IMR-90 (cell line): ENCODE measurements at regions not wholly inside any gene's neighbourhood (a gene's known extent, or its start where the extent isn't known, plus 50 kb on each side); places are given as distances from the start of the nearest gene placed in this dataset.
"Not testable (repeated sequence)": the region's sequence is repeated elsewhere in the genome, so short reads cannot be mapped to it uniquely, and the experiment has no call there.

Source experiments
- ATAC-seq: fragments of 200-7000 bp; cut with Tn5 transposase; 2 replicates; pipeline ENCODE4 v1.9.1; 2020; ENCODE audit warnings: low read depth, mild to moderate bottlenecking, moderate library complexity
- BruUV-seq: library from RNA; stranded (reverse); fragments of 400-500 nt; replicated peaks from 2 replicates; lab custom pipeline; 2021; lab: Mats Ljungman, UMichigan
- CTCF ChIA-PET: fragments of 300-600 bp; formaldehyde crosslinking; extraction: SDS; loops from one replicate; lab custom pipeline; 2021; ENCODE audit warnings: antibody characterized with exemption; lab: Yijun Ruan, JAX
- POLR2A ChIA-PET: fragments of 300-600 bp; sonication (Branson Sonifier 250); formaldehyde crosslinking; loops from one replicate; lab custom pipeline; 2022; ENCODE audit warnings: antibody characterized with exemption; ENCODE audit not compliant: unreplicated experiment; lab: Charles Lee
- DNase-seq: peaks from one replicate; pipeline ENCODE4 v3.0.0; 2013
- H2AFZ ChIP-seq: replicated peaks from 2 replicates; pipeline ENCODE3; 2013; ENCODE audit warnings: low read length, mild to moderate bottlenecking; ENCODE audit not compliant: poor library complexity
- H2AK5ac ChIP-seq: 2 replicates; pipeline ENCODE4 v1.6.1; 2013; ENCODE audit warnings: low read depth, low read length, inconsistent platforms
- H2AK9ac ChIP-seq: replicated peaks from 2 replicates; pipeline ENCODE3; 2013; ENCODE audit warnings: mild to moderate bottlenecking, low read depth, low read length, moderate library complexity; ENCODE audit not compliant: poor library complexity
- H2BK120ac ChIP-seq: 2 replicates; pipeline ENCODE4 v1.6.1; 2013; ENCODE audit warnings: low read depth, low read length, inconsistent platforms
- H2BK15ac ChIP-seq: 3 replicates; pipeline ENCODE4 v1.6.1; 2013; ENCODE audit warnings: low read depth, low read length, inconsistent platforms
- H2BK20ac ChIP-seq: 2 replicates; pipeline ENCODE4 v1.6.1; 2013; ENCODE audit warnings: low read depth, mild to moderate bottlenecking, inconsistent platforms, low read length, moderate library complexity
- H2BK5ac ChIP-seq: 2 replicates; pipeline ENCODE4 v1.6.1; 2013; ENCODE audit warnings: mild to moderate bottlenecking, low read depth, low read length, inconsistent platforms; ENCODE audit not compliant: poor library complexity, severe bottlenecking
- H3K14ac ChIP-seq: replicated peaks from 2 replicates; pipeline ENCODE4 v1.6.1; 2013; ENCODE audit warnings: low read depth, low read length, inconsistent platforms
- H3K18ac ChIP-seq: 2 replicates; pipeline ENCODE4 v1.6.1; 2013; ENCODE audit warnings: low read depth, low read length, control low read depth
- H3K23ac ChIP-seq: 2 replicates; pipeline ENCODE4 v1.6.1; 2013; ENCODE audit warnings: low read depth, low read length, inconsistent platforms
- H3K27ac ChIP-seq: 2 replicates; pipeline ENCODE4 v1.5.1; 2013; ENCODE audit warnings: mild to moderate bottlenecking, control low read depth, low read length; ENCODE audit not compliant: insufficient read depth
- H3K27me3 ChIP-seq: 2 replicates; pipeline ENCODE4 v1.6.1; 2013; ENCODE audit warnings: low read length; ENCODE audit not compliant: control insufficient read depth, insufficient read depth
- H3K36me3 ChIP-seq: 2 replicates; pipeline ENCODE4 v1.6.1; 2013; ENCODE audit warnings: low read length, mixed read lengths; ENCODE audit not compliant: control insufficient read depth, insufficient read depth
- H3K4ac ChIP-seq: 2 replicates; pipeline ENCODE4 v1.6.1; 2013; ENCODE audit warnings: low read depth, low read length, inconsistent platforms
- H3K4me1 ChIP-seq: 2 replicates; pipeline ENCODE4 v1.6.1; 2013; ENCODE audit warnings: low read length, mixed read lengths; ENCODE audit not compliant: control insufficient read depth, insufficient read depth
- H3K4me2 ChIP-seq: 2 replicates; pipeline ENCODE4 v1.6.1; 2013; ENCODE audit warnings: low read depth, mild to moderate bottlenecking, control low read depth, low read length, moderate library complexity
- H3K4me3 ChIP-seq: 2 replicates; pipeline ENCODE4 v1.5.1; 2013; ENCODE audit warnings: low read depth, mild to moderate bottlenecking, control low read depth, low read length, moderate library complexity; ENCODE audit not compliant: insufficient read depth
- H3K56ac ChIP-seq: 2 replicates; pipeline ENCODE4 v1.6.1; 2013; ENCODE audit warnings: low read length, inconsistent platforms; ENCODE audit not compliant: insufficient read depth; ENCODE audit errors: extremely low read depth
- H3K79me1 ChIP-seq, 2 experiments: 2 replicates each; pipeline ENCODE4 v1.6.1; 2013; ENCODE audit warnings: low read length in 2 of 2, inconsistent platforms in 1 of 2, low read depth in 1 of 2
- H3K9ac ChIP-seq: 2 replicates; pipeline ENCODE4 v1.6.1; 2013; ENCODE audit warnings: low read depth, low read length, control low read depth
- H3K9me1 ChIP-seq: 2 replicates; pipeline ENCODE4 v1.6.1; 2013; ENCODE audit warnings: low read length, inconsistent platforms; ENCODE audit not compliant: insufficient read depth
- H3K9me3 ChIP-seq: 2 replicates; pipeline ENCODE4 v1.6.1; 2013; ENCODE audit warnings: low read length; ENCODE audit not compliant: control insufficient read depth, insufficient read depth
- H4K20me1 ChIP-seq: 2 replicates; pipeline ENCODE4 v1.6.1; 2013; ENCODE audit warnings: low read length, inconsistent platforms; ENCODE audit not compliant: insufficient read depth
- H4K5ac ChIP-seq: 2 replicates; pipeline ENCODE4 v1.6.1; 2013; ENCODE audit warnings: mild to moderate bottlenecking, low read depth, low read length, control low read depth
- H4K8ac ChIP-seq, 2 experiments: 2 replicates each; pipeline ENCODE4 v1.6.1; 2013; ENCODE audit warnings: low read depth in 2 of 2, low read length in 2 of 2, control low read depth in 1 of 2, inconsistent platforms in 1 of 2
- H4K91ac ChIP-seq: 2 replicates; pipeline ENCODE4 v1.6.1; 2013; ENCODE audit warnings: low read depth, low read length, inconsistent platforms; ENCODE audit not compliant: insufficient read depth
- BHLHE40 ChIP-seq: fragments of 150-350 bp; IDR thresholded peaks from 2 replicates; pipeline ENCODE4 v1.6.1; 2016; ENCODE audit warnings: mild to moderate bottlenecking, low read depth, low read length
- CEBPB ChIP-seq: IDR thresholded peaks from 2 replicates; pipeline ENCODE4 v1.6.1; 2012; ENCODE audit warnings: low read depth, low read length, improper control_type of control experiment
- FOS ChIP-seq: fragments of 150-350 bp; IDR thresholded peaks from 2 replicates; pipeline ENCODE4 v1.6.1; 2016; ENCODE audit warnings: low read depth, low read length
- MXI1 ChIP-seq: IDR thresholded peaks from 2 replicates; pipeline ENCODE4 v1.6.1; 2012; ENCODE audit warnings: low read depth, mild to moderate bottlenecking, low read length, moderate library complexity, borderline replicate concordance
- RCOR1 ChIP-seq: IDR thresholded peaks from 2 replicates; pipeline ENCODE4 v1.6.1; 2012; ENCODE audit warnings: mild to moderate bottlenecking, low read length, improper control_type of control experiment; ENCODE audit not compliant: insufficient replicate concordance
- RFX5 ChIP-seq: IDR thresholded peaks from 2 replicates; pipeline ENCODE4 v1.8.0; 2012; ENCODE audit warnings: low read depth, mild to moderate bottlenecking, low read length, moderate library complexity
- SMC3 ChIP-seq: fragments of 150-350 bp; IDR thresholded peaks from 2 replicates; pipeline ENCODE4 v1.6.1; 2016; ENCODE audit warnings: low read depth, mild to moderate bottlenecking, antibody characterized with exemption, low read length, moderate library complexity
- WGBS, 2 experiments: methylation state at CpG; one replicate each; pipeline versions ENCODE4 v1.1.5 to v1.1.7; 2013; ENCODE audit warnings: missing lambda C conversion rate in 2 of 2; ENCODE audit not compliant: insufficient read length in 1 of 2; ENCODE audit errors: extremely low coverage in 2 of 2; 5-methylcytosine and 5-hydroxymethylcytosine counted together
- dilution Hi-C: fragments of 300-500 bp; cut with HindIII; formaldehyde crosslinking; loops from one replicate; pipeline ENCODE4 v1.14.3; 2018; ENCODE audit warnings: low sequenced_read_pairs; ENCODE audit not compliant: unreplicated experiment
- in situ Hi-C: fragments of 300-500 bp; cut with MboI; formaldehyde crosslinking; loops from 3 replicates; pipeline ENCODE4 v1.14.3; 2019; ENCODE audit warnings: low sequenced_read_pairs, inconsistent platforms, mixed read lengths
- intact Hi-C: fragments of 100-400 bp; cut with micrococcal nuclease; formaldehyde crosslinking; loops from 2 replicates; pipeline ENCODE4 v1.10.0; 2022
- TF ChIP-seq, protein P1 (sequence below): fragments of 150-350 bp; IDR thresholded peaks from 2 replicates; pipeline ENCODE4 v1.6.1; 2016; ENCODE audit warnings: low read depth, mild to moderate bottlenecking, low read length, moderate library complexity, borderline replicate concordance

- Histone ChIP-seq H3K27me3 (no peaks in the 10 kb centered on the region), H2AFZ (no peak overlapping the region), H3K9me1 (no peaks in the 10 kb centered on the region), H4K20me1 (no peaks in the 10 kb centered on the region), H3K27ac (no peak overlapping the region), H2AK5ac (no peak overlapping the region), H2AK9ac (no peak overlapping the region), H3K4ac (no peak overlapping the region), H3K9me3 (no peaks in the 10 kb centered on the region), H4K91ac (no peak overlapping the region), H3K23ac (no peak overlapping the region), H3K4me3 (no peak overlapping the region), H2BK15ac (no peak overlapping the region), H3K36me3 (no peaks in the 10 kb centered on the region), H3K56ac (no peak overlapping the region), H2BK5ac (no peak overlapping the region), H4K5ac (no peak overlapping the region), H3K14ac (no peak overlapping the region), H3K18ac (no peak overlapping the region), H4K8ac (no peak overlapping the region), H3K79me1 (no peaks in the 10 kb centered on the region), H2BK120ac (no peak overlapping the region), H3K4me2 (no peak overlapping the region), H3K9ac (no peak overlapping the region), H3K4me1 (no peaks in the 10 kb centered on the region), H2BK20ac (no peak overlapping the region)
- dilution Hi-C loops (no loop called here), in situ Hi-C loops (no loop called here), intact Hi-C loops (no loop called here)
- DNase-seq, result peak; percentile 41
- CTCF ChIA-PET, result no interaction called here
- WGBS, 2 experiments, result no CpG with 5 or more reads among the region's 3 CpGs
- no TSS peak for BruUV-seq
- no peak for ATAC-seq
- POLR2A ChIA-PET, result no interaction called here
- TF ChIP-seq MXI1 (no peak), FOS (no peak), CEBPB (no peak), RCOR1 (no peak), BHLHE40 (no peak), RFX5 (no peak), SMC3 (no peak)
- TF ChIP-seq, protein P1, sequence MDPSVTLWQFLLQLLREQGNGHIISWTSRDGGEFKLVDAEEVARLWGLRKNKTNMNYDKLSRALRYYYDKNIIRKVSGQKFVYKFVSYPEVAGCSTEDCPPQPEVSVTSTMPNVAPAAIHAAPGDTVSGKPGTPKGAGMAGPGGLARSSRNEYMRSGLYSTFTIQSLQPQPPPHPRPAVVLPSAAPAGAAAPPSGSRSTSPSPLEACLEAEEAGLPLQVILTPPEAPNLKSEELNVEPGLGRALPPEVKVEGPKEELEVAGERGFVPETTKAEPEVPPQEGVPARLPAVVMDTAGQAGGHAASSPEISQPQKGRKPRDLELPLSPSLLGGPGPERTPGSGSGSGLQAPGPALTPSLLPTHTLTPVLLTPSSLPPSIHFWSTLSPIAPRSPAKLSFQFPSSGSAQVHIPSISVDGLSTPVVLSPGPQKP, result no peak
These were observed 50.7 kb upstream of the NIPA1 start for GRCh38 chr15:22735781-22736180.

DNA sequence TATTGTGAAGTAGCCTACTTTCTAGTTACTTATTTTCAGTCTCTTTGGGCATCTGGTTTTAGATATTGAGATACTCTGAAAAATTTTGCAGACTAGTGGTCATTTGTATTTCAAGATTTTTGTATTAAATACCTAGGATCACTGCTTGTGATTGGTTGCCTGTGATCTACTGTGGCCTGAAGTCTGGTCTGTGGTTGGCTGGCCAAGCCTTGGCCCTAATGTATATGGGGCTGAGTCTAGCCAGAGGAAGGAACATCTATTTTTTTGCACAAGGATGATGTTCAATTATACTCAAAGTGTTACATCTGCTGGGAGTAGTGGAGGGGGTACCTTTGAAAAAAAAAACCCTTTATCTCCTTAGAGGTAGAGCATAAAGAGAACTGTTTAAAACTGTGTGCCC is 50.2 kb upstream of the NIPA1 start:
- H2AK9ac ChIP-seq, H3K14ac ChIP-seq, H2AFZ ChIP-seq, H2BK120ac ChIP-seq, H4K20me1 ChIP-seq, H3K36me3 ChIP-seq, H3K4me3 ChIP-seq, H2BK5ac ChIP-seq, H3K56ac ChIP-seq, H3K23ac ChIP-seq, DNase-seq, H2BK20ac ChIP-seq, H3K27ac ChIP-seq, intact Hi-C loops, H4K8ac ChIP-seq, in situ Hi-C loops, H2BK15ac ChIP-seq, H4K5ac ChIP-seq, H3K4ac ChIP-seq, BruUV-seq, H4K91ac ChIP-seq, H2AK5ac ChIP-seq, H3K9ac ChIP-seq, H3K79me1 ChIP-seq, H3K4me2 ChIP-seq, H3K9me3 ChIP-seq, CTCF ChIA-PET, H3K4me1 ChIP-seq, dilution Hi-C loops, H3K18ac ChIP-seq, H3K9me1 ChIP-seq, POLR2A ChIA-PET, H3K27me3 ChIP-seq: not testable (repeated sequence)
- ATAC-seq, result peak; percentile 29; the same call in 1 of the 2 replicates
